ENCODE measurements at regions not wholly inside any gene's neighbourhood (a gene's known extent, or its start where the extent isn't known, plus 50 kb on each side); places are given as distances from the start of the nearest gene placed in this dataset.

- Histone ChIP-seq H3K27me3 (ENCODE audit: control insufficient read depth, insufficient read depth, low read length) (no peaks in the 10 kb centered on the region), H3K36me3 (ENCODE audit: control insufficient read depth, insufficient read depth, low read length) (no peaks in the 10 kb centered on the region), H3K4me3 (ENCODE audit: low read depth, low read length) (no peak overlapping the region)
- DNase-seq (ENCODE audit: low read depth): no peak
- TF ChIP-seq CTCF (IDR thresholded peaks at IDR 0.05; ENCODE audit: insufficient read depth, low read length, poor library complexity, severe bottlenecking): no peak
Observed at GRCh38 chr4:27223326-27223725, 362.7 kb downstream of the STIM2 start.

- H3K4me3 ChIP-seq (ENCODE audit: low read depth, low read length): no peak overlapping the region
- TF ChIP-seq CTCF (IDR thresholded peaks at IDR 0.05; ENCODE audit: insufficient read depth, low read length, poor library complexity, severe bottlenecking): no peak
- H3K27me3 ChIP-seq (ENCODE audit: control insufficient read depth, insufficient read depth, low read length): no peaks in the 10 kb centered on the region
- H3K36me3 ChIP-seq (ENCODE audit: control insufficient read depth, insufficient read depth, low read length): no peaks in the 10 kb centered on the region
- no peak for DNase-seq (ENCODE audit: low read depth)
Observed at GRCh38 chr4:27233531-27233930, 372.9 kb downstream of the STIM2 start.

- TF ChIP-seq CTCF (IDR thresholded peaks at IDR 0.05; ENCODE audit: insufficient read depth, low read length, poor library complexity, severe bottlenecking): no peak
- no peaks in the 10 kb centered on the region for H3K36me3 ChIP-seq (ENCODE audit: control insufficient read depth, insufficient read depth, low read length)
- H3K27me3 ChIP-seq (ENCODE audit: control insufficient read depth, insufficient read depth, low read length): no peaks in the 10 kb centered on the region
- no peak for DNase-seq (ENCODE audit: low read depth)
- H3K4me3 ChIP-seq (ENCODE audit: low read depth, low read length): no peak overlapping the region
Observed at GRCh38 chr4:27234306-27234899, 373.8 kb downstream of the STIM2 start.

GRCh38 chr4:27239641-27240040, 379.0 kb downstream of the STIM2 start:
- Histone ChIP-seq H3K36me3 (ENCODE audit: control insufficient read depth, insufficient read depth, low read length) (no peaks in the 10 kb centered on the region), H3K27me3 (ENCODE audit: control insufficient read depth, insufficient read depth, low read length) (no peaks in the 10 kb centered on the region), H3K4me3 (ENCODE audit: low read depth, low read length) (no peak overlapping the region)
- no peak for TF ChIP-seq CTCF (IDR thresholded peaks at IDR 0.05; ENCODE audit: insufficient read depth, low read length, poor library complexity, severe bottlenecking)
- no peak for DNase-seq (ENCODE audit: low read depth)

- Histone ChIP-seq H3K4me3 (ENCODE audit: low read depth, low read length) (no peak overlapping the region), H3K36me3 (ENCODE audit: control insufficient read depth, insufficient read depth, low read length) (no peaks in the 10 kb centered on the region), H3K27me3 (ENCODE audit: control insufficient read depth, insufficient read depth, low read length) (no peaks in the 10 kb centered on the region)
- no peak for TF ChIP-seq CTCF (IDR thresholded peaks at IDR 0.05; ENCODE audit: insufficient read depth, low read length, poor library complexity, severe bottlenecking)
- DNase-seq (ENCODE audit: low read depth): no peak
Observed at GRCh38 chr4:27242217-27242616, 381.6 kb downstream of the STIM2 start.

- Histone ChIP-seq H3K27me3 (ENCODE audit: control insufficient read depth, insufficient read depth, low read length) (no peaks in the 10 kb centered on the region), H3K4me3 (ENCODE audit: low read depth, low read length) (no peak overlapping the region), H3K36me3 (ENCODE audit: control insufficient read depth, insufficient read depth, low read length) (no peaks in the 10 kb centered on the region)
- TF ChIP-seq CTCF (IDR thresholded peaks at IDR 0.05; ENCODE audit: insufficient read depth, low read length, poor library complexity, severe bottlenecking): no peak
- DNase-seq (ENCODE audit: low read depth): no peak
Observed at GRCh38 chr4:27245216-27245615, 384.6 kb downstream of the STIM2 start.
